ENCODE measurements at regions not wholly inside any gene's neighbourhood (a gene's known extent, or its start where the extent isn't known, plus 50 kb on each side); places are given as distances from the start of the nearest gene placed in this dataset.
"Not testable (repeated sequence)": the region's sequence is repeated elsewhere in the genome, so short reads cannot be mapped to it uniquely, and the experiment has no call there.

GRCh38 chr1:9444532-9444931, 94.7 kb upstream of the SLC25A33 start (continued):
- TF ChIP-seq PRRX2 (CRISPR knock-in tag; IDR thresholded peaks at IDR 0.05) = no peak
- TF ChIP-seq FOXK1 (CRISPR knock-in tag; IDR thresholded peaks at IDR 0.05) = no peak
- TF ChIP-seq, protein P1, sequence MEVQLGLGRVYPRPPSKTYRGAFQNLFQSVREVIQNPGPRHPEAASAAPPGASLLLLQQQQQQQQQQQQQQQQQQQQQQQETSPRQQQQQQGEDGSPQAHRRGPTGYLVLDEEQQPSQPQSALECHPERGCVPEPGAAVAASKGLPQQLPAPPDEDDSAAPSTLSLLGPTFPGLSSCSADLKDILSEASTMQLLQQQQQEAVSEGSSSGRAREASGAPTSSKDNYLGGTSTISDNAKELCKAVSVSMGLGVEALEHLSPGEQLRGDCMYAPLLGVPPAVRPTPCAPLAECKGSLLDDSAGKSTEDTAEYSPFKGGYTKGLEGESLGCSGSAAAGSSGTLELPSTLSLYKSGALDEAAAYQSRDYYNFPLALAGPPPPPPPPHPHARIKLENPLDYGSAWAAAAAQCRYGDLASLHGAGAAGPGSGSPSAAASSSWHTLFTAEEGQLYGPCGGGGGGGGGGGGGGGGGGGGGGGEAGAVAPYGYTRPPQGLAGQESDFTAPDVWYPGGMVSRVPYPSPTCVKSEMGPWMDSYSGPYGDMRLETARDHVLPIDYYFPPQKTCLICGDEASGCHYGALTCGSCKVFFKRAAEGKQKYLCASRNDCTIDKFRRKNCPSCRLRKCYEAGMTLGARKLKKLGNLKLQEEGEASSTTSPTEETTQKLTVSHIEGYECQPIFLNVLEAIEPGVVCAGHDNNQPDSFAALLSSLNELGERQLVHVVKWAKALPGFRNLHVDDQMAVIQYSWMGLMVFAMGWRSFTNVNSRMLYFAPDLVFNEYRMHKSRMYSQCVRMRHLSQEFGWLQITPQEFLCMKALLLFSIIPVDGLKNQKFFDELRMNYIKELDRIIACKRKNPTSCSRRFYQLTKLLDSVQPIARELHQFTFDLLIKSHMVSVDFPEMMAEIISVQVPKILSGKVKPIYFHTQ (CRISPR knock-in tag; IDR thresholded peaks at IDR 0.05) = no peak
- TF ChIP-seq JUN (CRISPR knock-in tag; IDR thresholded peaks at IDR 0.05) = no peak
- TF ChIP-seq CREM (CRISPR knock-in tag; IDR thresholded peaks at IDR 0.05) = no peak

DNA sequence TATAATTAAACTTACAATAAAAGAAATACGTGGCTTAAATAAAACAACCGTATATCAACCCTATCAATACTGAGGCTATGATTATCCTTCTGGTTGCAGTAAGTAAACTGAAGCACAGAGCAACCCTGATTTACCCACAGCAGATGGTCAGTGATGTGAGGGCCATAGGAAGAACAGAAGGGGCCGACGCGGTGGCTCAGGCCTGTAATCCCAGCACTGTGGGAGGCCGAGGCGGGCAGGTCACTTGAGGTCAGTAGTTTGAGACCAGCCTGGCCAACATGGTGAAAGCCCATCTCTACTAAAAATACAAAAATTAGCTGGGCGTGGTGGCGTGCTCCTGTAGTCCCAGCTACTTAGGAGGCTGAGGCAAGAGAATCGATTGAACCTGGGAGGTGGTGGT, 94.2 kb upstream of the SLC25A33 start:
- H3K36me3 Mint-ChIP-seq; CTCF ChIA-PET; H3K9me3 Mint-ChIP-seq; ATAC-seq; H3K27me3 Mint-ChIP-seq (ENCODE audit: low read depth); H3K27ac Mint-ChIP-seq; DNase-seq (ENCODE audit: low spot score); H3K4me3 Mint-ChIP-seq; POLR2A ChIA-PET: not testable (repeated sequence)
- H3K4me1 Mint-ChIP-seq = peaks cover 12% of the 10 kb centered on the region

GRCh38 chr1:9447215-9447960, 91.9 kb upstream of the SLC25A33 start:
- H3K27ac Mint-ChIP-seq = no peak overlapping the region
- H3K4me1 Mint-ChIP-seq = peaks cover 12% of the 10 kb centered on the region
- POLR2A ChIA-PET = no interaction called here
- no peak for ATAC-seq
- CTCF ChIA-PET = no interaction called here
- TF ChIP-seq, protein P2, sequence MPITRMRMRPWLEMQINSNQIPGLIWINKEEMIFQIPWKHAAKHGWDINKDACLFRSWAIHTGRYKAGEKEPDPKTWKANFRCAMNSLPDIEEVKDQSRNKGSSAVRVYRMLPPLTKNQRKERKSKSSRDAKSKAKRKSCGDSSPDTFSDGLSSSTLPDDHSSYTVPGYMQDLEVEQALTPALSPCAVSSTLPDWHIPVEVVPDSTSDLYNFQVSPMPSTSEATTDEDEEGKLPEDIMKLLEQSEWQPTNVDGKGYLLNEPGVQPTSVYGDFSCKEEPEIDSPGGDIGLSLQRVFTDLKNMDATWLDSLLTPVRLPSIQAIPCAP (CRISPR knock-in tag; IDR thresholded peaks at IDR 0.05) = no peak
- TF ChIP-seq, protein P3, sequence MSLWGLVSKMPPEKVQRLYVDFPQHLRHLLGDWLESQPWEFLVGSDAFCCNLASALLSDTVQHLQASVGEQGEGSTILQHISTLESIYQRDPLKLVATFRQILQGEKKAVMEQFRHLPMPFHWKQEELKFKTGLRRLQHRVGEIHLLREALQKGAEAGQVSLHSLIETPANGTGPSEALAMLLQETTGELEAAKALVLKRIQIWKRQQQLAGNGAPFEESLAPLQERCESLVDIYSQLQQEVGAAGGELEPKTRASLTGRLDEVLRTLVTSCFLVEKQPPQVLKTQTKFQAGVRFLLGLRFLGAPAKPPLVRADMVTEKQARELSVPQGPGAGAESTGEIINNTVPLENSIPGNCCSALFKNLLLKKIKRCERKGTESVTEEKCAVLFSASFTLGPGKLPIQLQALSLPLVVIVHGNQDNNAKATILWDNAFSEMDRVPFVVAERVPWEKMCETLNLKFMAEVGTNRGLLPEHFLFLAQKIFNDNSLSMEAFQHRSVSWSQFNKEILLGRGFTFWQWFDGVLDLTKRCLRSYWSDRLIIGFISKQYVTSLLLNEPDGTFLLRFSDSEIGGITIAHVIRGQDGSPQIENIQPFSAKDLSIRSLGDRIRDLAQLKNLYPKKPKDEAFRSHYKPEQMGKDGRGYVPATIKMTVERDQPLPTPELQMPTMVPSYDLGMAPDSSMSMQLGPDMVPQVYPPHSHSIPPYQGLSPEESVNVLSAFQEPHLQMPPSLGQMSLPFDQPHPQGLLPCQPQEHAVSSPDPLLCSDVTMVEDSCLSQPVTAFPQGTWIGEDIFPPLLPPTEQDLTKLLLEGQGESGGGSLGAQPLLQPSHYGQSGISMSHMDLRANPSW (CRISPR knock-in tag; conservative IDR thresholded peaks at IDR 0.05; ENCODE audit: low read depth) = no peak
- TF ChIP-seq RELA (CRISPR knock-in tag; IDR thresholded peaks at IDR 0.05; ENCODE audit: borderline replicate concordance) (no peak), GTF2I (CRISPR knock-in tag; conservative IDR thresholded peaks at IDR 0.05) (no peak), SMAD3 (CRISPR knock-in tag; IDR thresholded peaks at IDR 0.05; ENCODE audit: borderline replicate concordance) (no peak), MLX (CRISPR knock-in tag; IDR thresholded peaks at IDR 0.05) (no peak), CBFB (CRISPR knock-in tag; IDR thresholded peaks at IDR 0.05; ENCODE audit: low read depth) (no peak), ZSCAN18 (CRISPR knock-in tag; IDR thresholded peaks at IDR 0.05) (no peak), ZNF512 (CRISPR knock-in tag; IDR thresholded peaks at IDR 0.05; ENCODE audit: borderline replicate concordance) (no peak), ESRRA (CRISPR knock-in tag; IDR thresholded peaks at IDR 0.05; ENCODE audit: borderline replicate concordance) (no peak), EMX1 (CRISPR knock-in tag; IDR thresholded peaks at IDR 0.05) (no peak)
- TF ChIP-seq, protein P4, sequence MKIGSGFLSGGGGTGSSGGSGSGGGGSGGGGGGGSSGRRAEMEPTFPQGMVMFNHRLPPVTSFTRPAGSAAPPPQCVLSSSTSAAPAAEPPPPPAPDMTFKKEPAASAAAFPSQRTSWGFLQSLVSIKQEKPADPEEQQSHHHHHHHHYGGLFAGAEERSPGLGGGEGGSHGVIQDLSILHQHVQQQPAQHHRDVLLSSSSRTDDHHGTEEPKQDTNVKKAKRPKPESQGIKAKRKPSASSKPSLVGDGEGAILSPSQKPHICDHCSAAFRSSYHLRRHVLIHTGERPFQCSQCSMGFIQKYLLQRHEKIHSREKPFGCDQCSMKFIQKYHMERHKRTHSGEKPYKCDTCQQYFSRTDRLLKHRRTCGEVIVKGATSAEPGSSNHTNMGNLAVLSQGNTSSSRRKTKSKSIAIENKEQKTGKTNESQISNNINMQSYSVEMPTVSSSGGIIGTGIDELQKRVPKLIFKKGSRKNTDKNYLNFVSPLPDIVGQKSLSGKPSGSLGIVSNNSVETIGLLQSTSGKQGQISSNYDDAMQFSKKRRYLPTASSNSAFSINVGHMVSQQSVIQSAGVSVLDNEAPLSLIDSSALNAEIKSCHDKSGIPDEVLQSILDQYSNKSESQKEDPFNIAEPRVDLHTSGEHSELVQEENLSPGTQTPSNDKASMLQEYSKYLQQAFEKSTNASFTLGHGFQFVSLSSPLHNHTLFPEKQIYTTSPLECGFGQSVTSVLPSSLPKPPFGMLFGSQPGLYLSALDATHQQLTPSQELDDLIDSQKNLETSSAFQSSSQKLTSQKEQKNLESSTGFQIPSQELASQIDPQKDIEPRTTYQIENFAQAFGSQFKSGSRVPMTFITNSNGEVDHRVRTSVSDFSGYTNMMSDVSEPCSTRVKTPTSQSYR (CRISPR knock-in tag; IDR thresholded peaks at IDR 0.05) = no peak
- no peaks in the 10 kb centered on the region for H3K9me3 Mint-ChIP-seq
- H3K4me3 Mint-ChIP-seq = no peak overlapping the region
- H3K27me3 Mint-ChIP-seq (ENCODE audit: low read depth) = no peaks in the 10 kb centered on the region
- no peak for DNase-seq (ENCODE audit: low spot score)
- H3K36me3 Mint-ChIP-seq = no peaks in the 10 kb centered on the region

All from WTC11 (cell line).